Fibroblast of mammary gland (primary cell): ENCODE measurements at regions not wholly inside any gene's neighbourhood (a gene's known extent, or its start where the extent isn't known, plus 50 kb on each side); places are given as distances from the start of the nearest gene placed in this dataset.

Experiments used
- DNase-seq: peaks from one replicate; pipeline ENCODE4 v3.0.0-alpha.2; 2010; ENCODE audit warnings: low read depth
- H3K4me3 ChIP-seq: 2 replicates; pipeline ENCODE4 v1.5.1; 2011; ENCODE audit warnings: low read depth, mild to moderate bottlenecking, low read length, moderate library complexity; ENCODE audit not compliant: control insufficient read depth
- CTCF ChIP-seq: conservative IDR thresholded peaks from 2 replicates; pipeline ENCODE4 v1.5.1; 2011; ENCODE audit warnings: low read depth, low read length, inconsistent platforms; ENCODE audit not compliant: control insufficient read depth, insufficient read depth

- TF ChIP-seq CTCF: no peak
- DNase-seq: no peak
- H3K4me3 ChIP-seq: no peak overlapping the region
These were observed 482.3 kb upstream of the KLHL29 start for GRCh38 chr2:22902662-22903165.

- no peak for DNase-seq
- no peak overlapping the region for H3K4me3 ChIP-seq
- TF ChIP-seq CTCF: no peak
These were observed 481.4 kb upstream of the KLHL29 start for GRCh38 chr2:22903616-22904015.

- no peak overlapping the region for H3K4me3 ChIP-seq
- TF ChIP-seq CTCF: peak; percentile 24
- DNase-seq: peak; percentile 1
These were observed 480.8 kb upstream of the KLHL29 start for GRCh38 chr2:22904126-22904684.

GRCh38 chr2:22907330-22907729, 477.6 kb upstream of the KLHL29 start:
- no peak overlapping the region for H3K4me3 ChIP-seq
- TF ChIP-seq CTCF: no peak
- no peak for DNase-seq

GRCh38 chr2:22912398-22912797, 472.6 kb upstream of the KLHL29 start:
- H3K4me3 ChIP-seq: no peak overlapping the region
- no peak for TF ChIP-seq CTCF
- no peak for DNase-seq

- DNase-seq: no peak
- no peak for TF ChIP-seq CTCF
- no peak overlapping the region for H3K4me3 ChIP-seq
These were observed 455.0 kb upstream of the KLHL29 start for GRCh38 chr2:22929998-22930397.

GRCh38 chr2:22930781-22931180, 454.2 kb upstream of the KLHL29 start:
- no peak overlapping the region for H3K4me3 ChIP-seq
- DNase-seq: no peak
- TF ChIP-seq CTCF: no peak
